Mammary epithelial cell (primary cell): ENCODE measurements at regions not wholly inside any gene's neighbourhood (a gene's known extent, or its start where the extent isn't known, plus 50 kb on each side); places are given as distances from the start of the nearest gene placed in this dataset.

ENCODE experiments used
- EZH2 ChIP-seq: IDR thresholded peaks from 2 replicates; pipeline ENCODE4 v1.6.1; 2012; ENCODE audit warnings: low read length, inconsistent platforms, borderline replicate concordance
- TF ChIP-seq, protein P1 (sequence below), 2 donors: IDR thresholded peaks in 1 of 2; conservative IDR thresholded peaks in 1 of 2; 2 replicates each; pipeline ENCODE4 v1.5.1; 2011 to 2012; ENCODE audit warnings: inconsistent platforms in 2 of 2, low read length in 2 of 2, mild to moderate bottlenecking in 2 of 2, control low read depth in 1 of 2, low read depth in 1 of 2; ENCODE audit not compliant: insufficient read depth in 1 of 2; ENCODE audit errors: extremely low read depth in 1 of 2

DNA sequence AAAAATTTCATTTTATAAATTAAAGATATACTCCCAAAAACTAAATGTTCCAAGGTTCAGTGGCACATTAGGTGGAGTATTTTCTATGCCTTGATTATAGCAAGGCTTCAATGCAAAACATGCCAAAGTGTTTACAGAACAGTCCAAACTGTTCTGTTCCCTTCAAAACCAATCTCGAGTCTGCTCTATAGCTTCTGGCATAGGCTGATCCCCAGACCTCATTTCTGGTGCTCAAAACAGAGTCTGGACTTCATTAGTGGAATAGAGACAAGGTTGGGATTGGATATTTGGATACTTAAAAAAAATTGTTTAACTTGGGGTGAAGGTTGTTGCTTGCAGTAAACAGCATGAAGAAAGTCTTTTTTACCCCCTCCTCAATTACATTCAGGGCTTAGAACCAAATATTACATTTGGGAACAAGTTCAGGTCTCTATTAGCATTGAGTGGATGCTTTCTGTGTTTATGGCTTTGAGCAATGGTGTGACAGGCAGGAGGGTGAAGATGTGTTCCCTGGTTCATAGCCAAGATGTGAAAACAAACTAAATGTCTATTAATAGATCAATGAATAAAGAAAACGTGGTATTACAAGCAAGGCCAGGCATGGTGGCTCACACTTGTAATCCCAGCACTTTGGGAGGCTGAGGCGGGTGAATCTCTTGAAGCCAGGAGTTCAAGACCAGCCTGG is 208.1 kb upstream of the RND3 start:
- TF ChIP-seq, protein P1, sequence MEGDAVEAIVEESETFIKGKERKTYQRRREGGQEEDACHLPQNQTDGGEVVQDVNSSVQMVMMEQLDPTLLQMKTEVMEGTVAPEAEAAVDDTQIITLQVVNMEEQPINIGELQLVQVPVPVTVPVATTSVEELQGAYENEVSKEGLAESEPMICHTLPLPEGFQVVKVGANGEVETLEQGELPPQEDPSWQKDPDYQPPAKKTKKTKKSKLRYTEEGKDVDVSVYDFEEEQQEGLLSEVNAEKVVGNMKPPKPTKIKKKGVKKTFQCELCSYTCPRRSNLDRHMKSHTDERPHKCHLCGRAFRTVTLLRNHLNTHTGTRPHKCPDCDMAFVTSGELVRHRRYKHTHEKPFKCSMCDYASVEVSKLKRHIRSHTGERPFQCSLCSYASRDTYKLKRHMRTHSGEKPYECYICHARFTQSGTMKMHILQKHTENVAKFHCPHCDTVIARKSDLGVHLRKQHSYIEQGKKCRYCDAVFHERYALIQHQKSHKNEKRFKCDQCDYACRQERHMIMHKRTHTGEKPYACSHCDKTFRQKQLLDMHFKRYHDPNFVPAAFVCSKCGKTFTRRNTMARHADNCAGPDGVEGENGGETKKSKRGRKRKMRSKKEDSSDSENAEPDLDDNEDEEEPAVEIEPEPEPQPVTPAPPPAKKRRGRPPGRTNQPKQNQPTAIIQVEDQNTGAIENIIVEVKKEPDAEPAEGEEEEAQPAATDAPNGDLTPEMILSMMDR (conservative IDR thresholded peaks at IDR 0.05 in 1 of 2, IDR thresholded peaks at IDR 0.05 in 1 of 2; ENCODE audit: extremely low read depth in 1 of 2, insufficient read depth in 1 of 2, low read depth in 1 of 2, low read length in 2 of 2), result no peak
- no peak for TF ChIP-seq EZH2
